ENCODE measurements at regions not wholly inside any gene's neighbourhood (a gene's known extent, or its start where the extent isn't known, plus 50 kb on each side); places are given as distances from the start of the nearest gene placed in this dataset.

- TF ChIP-seq HDAC6 (IDR thresholded peaks at IDR 0.05; ENCODE audit: low read depth, low read length) (no peak), REST (IDR thresholded peaks at IDR 0.05; ENCODE audit: borderline replicate concordance in 1 of 2, low read depth in 1 of 2, low read length in 2 of 2) (no peak), ZNF253 (CRISPR knock-in tag; IDR thresholded peaks at IDR 0.05; ENCODE audit: borderline replicate concordance) (no peak), ZNF567 (CRISPR knock-in tag; IDR thresholded peaks at IDR 0.05; ENCODE audit: borderline replicate concordance) (no peak), CTCF (CRISPR knock-in tag; IDR thresholded peaks at IDR 0.05) (no peak), ZBTB2 (CRISPR knock-in tag; IDR thresholded peaks at IDR 0.05; ENCODE audit: low read depth) (no peak), TAF15 (IDR thresholded peaks at IDR 0.05; ENCODE audit: low read depth, low read length, poor library complexity, severe bottlenecking) (no peak), RELA (CRISPR knock-in tag; IDR thresholded peaks at IDR 0.05) (no peak), ZNF660 (CRISPR knock-in tag; IDR thresholded peaks at IDR 0.05; ENCODE audit: borderline replicate concordance, low read depth) (no peak), ZNF747 (CRISPR knock-in tag; IDR thresholded peaks at IDR 0.05; ENCODE audit: borderline replicate concordance) (no peak), EP300 (IDR thresholded peaks at IDR 0.05; ENCODE audit: low read depth in 2 of 2, low read length in 2 of 2) (no peak), EP300 (CRISPR knock-in tag; IDR thresholded peaks at IDR 0.05; ENCODE audit: borderline replicate concordance) (no peak), KIAA2018 (CRISPR knock-in tag; IDR thresholded peaks at IDR 0.05; ENCODE audit: borderline replicate concordance) (no peak)
Observed at GRCh38 chr5:164302533-164303235, 797.3 kb downstream of the MAT2B start.
